C4-2B (cell line): ENCODE measurements at regions not wholly inside any gene's neighbourhood (a gene's known extent, or its start where the extent isn't known, plus 50 kb on each side); places are given as distances from the start of the nearest gene placed in this dataset.

Experiments
- CTCF ChIP-seq: fragments of 450-650 bp; conservative IDR thresholded peaks from 2 replicates; pipeline ENCODE4 v1.5.1; 2017; ENCODE audit warnings: mild to moderate bottlenecking
- ZFX ChIP-seq: fragments of 450-650 bp; IDR thresholded peaks from 2 replicates; pipeline ENCODE4 v1.6.1; 2017

GRCh38 chr9:2395814-2396612 is 225.6 kb upstream of the VLDLR start:
- TF ChIP-seq CTCF, result no peak
- no peak for TF ChIP-seq ZFX
